RWPE2 (cell line): ENCODE measurements at regions not wholly inside any gene's neighbourhood (a gene's known extent, or its start where the extent isn't known, plus 50 kb on each side); places are given as distances from the start of the nearest gene placed in this dataset.
A peak's percentile ranks its signal among the peaks of the same experiment; 100 is the strongest.

Experiments
- ATAC-seq: fragments of 200-7000 bp; cut with Tn5 transposase; 3 replicates; pipeline ENCODE4 v1.9.1; 2021; ENCODE audit warnings: low read depth
- DNase-seq: peaks from one replicate; pipeline ENCODE4 v3.0.0-alpha.2; 2020; ENCODE audit warnings: low spot score
- H3K27ac ChIP-seq: fragments of 450-650 bp; 2 replicates; pipeline ENCODE4 v1.5.1; 2017; ENCODE audit warnings: mild to moderate bottlenecking; ENCODE audit not compliant: poor library complexity, severe bottlenecking
- H3K27me3 ChIP-seq: fragments of 250-450 bp; sonication (Bioruptor Pico); 2 replicates; pipeline ENCODE4 v1.5.1; 2021; ENCODE audit warnings: mild to moderate bottlenecking, moderate library complexity; ENCODE audit not compliant: insufficient read depth, poor library complexity, severe bottlenecking
- H3K36me3 ChIP-seq: fragments of 250-450 bp; sonication (Bioruptor Pico); 2 replicates; pipeline ENCODE4 v1.5.1; 2020; ENCODE audit warnings: low read depth, mild to moderate bottlenecking, moderate library complexity
- H3K4me1 ChIP-seq: fragments of 250-450 bp; sonication (Bioruptor Pico); 2 replicates; pipeline ENCODE4 v1.5.1; 2021; ENCODE audit warnings: mild to moderate bottlenecking, moderate library complexity; ENCODE audit not compliant: insufficient read depth, poor library complexity, severe bottlenecking
- H3K4me3 ChIP-seq: fragments of 250-450 bp; sonication (Bioruptor Pico); 2 replicates; pipeline ENCODE4 v1.5.1; 2021; ENCODE audit warnings: mild to moderate bottlenecking, moderate library complexity; ENCODE audit not compliant: severe bottlenecking
- H3K9me3 ChIP-seq: fragments of 250-450 bp; sonication (Bioruptor Pico); 2 replicates; pipeline ENCODE4 v1.5.1; 2021; ENCODE audit warnings: mild to moderate bottlenecking, moderate library complexity; ENCODE audit not compliant: severe bottlenecking
- TF ChIP-seq, protein P1 (sequence below): fragments of 450-650 bp; IDR thresholded peaks from one replicate; pipeline ENCODE4 v1.5.1; 2017; ENCODE audit warnings: mild to moderate bottlenecking, moderate library complexity; ENCODE audit not compliant: poor library complexity, severe bottlenecking

DNA sequence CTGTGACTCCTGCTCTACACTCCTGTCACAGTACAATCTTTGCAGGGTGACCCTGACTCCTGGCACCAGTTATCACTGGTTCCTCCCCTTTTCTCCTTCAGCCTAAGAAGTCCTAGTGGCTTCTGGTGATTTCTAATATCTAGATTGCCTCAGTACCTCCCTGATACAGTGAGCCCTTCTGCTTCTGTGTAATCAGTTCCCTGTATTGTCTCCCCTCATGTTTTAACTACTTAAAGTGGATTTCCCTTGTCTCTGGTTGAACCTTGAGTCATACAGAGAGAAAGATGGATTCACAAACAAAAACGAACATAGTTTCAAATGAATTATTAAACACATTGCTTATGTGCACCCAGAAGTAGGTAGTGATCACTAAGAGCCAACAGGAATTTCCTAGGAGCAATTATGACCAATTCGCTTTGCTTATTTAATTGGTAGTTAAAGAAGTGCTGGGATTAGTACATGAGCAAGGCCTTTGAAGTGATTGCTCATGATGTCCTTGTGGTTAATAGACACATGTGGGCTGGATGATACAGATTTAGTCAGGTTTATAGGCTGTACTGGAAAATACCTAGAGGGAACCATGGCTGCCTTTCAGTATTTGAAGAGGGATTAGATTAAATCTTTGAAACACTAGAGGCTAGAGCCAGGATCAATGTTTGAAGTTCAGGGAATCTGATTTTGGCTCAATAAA is 145.8 kb upstream of the MEF2C start:
- Histone ChIP-seq H3K4me3 (no peak overlapping the region), H3K9me3 (no peaks in the 10 kb centered on the region), H3K27me3 (no peaks in the 10 kb centered on the region), H3K4me1 (no peaks in the 10 kb centered on the region), H3K36me3 (no peaks in the 10 kb centered on the region), H3K27ac (no peak overlapping the region)
- ATAC-seq (peak; percentile 92), DNase-seq (no peak)
- TF ChIP-seq, protein P1, sequence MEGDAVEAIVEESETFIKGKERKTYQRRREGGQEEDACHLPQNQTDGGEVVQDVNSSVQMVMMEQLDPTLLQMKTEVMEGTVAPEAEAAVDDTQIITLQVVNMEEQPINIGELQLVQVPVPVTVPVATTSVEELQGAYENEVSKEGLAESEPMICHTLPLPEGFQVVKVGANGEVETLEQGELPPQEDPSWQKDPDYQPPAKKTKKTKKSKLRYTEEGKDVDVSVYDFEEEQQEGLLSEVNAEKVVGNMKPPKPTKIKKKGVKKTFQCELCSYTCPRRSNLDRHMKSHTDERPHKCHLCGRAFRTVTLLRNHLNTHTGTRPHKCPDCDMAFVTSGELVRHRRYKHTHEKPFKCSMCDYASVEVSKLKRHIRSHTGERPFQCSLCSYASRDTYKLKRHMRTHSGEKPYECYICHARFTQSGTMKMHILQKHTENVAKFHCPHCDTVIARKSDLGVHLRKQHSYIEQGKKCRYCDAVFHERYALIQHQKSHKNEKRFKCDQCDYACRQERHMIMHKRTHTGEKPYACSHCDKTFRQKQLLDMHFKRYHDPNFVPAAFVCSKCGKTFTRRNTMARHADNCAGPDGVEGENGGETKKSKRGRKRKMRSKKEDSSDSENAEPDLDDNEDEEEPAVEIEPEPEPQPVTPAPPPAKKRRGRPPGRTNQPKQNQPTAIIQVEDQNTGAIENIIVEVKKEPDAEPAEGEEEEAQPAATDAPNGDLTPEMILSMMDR, result no peak

DNA sequence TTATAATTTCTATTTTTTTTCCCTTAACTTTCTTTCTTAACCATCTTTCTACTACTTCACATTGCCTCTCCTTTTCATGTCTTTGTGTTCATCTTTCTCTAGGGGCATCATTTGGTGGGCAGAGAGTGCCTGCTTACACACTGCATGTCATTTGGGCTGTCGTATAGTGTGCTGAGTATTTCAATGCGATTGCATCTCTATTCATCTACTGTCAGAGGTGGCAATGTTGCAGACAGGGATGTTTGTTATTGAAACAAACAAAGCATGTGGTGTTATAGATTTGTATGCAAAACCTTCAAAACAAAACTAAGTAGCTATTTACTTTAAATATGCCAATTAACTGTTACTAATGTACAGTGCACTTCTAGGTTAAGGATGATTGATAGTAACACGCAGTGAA is 141.1 kb upstream of the MEF2C start:
- no peak overlapping the region for H3K4me3 ChIP-seq
- no peak overlapping the region for H3K27ac ChIP-seq
- no peaks in the 10 kb centered on the region for H3K9me3 ChIP-seq
- DNase-seq (no peak), ATAC-seq (no peak)
- H3K36me3 ChIP-seq, result no peaks in the 10 kb centered on the region
- TF ChIP-seq, protein P1, result no peak
- H3K4me1 ChIP-seq, result no peaks in the 10 kb centered on the region
- peaks cover 3% of the 10 kb centered on the region for H3K27me3 ChIP-seq

DNA sequence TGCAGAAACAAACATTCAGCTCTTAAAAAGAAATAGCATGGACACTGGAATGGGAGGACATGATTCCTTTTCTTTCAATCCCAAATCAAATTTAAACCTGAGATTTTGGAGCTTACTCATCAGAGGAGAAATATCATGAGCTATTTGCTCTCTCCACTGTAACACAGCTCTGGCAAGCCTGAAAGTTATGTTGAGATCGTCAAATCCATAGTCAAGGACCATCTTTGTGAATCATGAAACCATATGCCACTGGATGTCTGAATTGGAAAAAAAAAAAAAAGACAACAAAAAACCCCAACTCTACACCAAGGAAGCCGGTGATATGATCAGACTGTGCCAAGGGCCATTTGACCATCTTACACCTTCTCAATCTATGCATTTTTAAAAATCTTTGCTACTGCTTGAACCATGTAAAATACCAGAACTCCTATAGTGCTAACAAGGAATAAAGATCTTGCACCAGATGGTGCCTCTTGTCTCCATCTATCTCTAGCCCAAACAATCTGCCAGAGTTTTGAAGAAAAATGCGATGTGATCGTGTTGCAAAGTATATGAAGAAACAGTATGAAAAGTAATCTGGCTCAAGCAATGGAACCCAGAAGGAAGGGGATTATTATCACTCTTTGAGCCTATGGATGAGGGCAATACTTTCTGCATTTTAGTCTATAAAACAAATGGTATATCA is 138.1 kb upstream of the MEF2C start:
- Histone ChIP-seq H3K4me3 (no peak overlapping the region), H3K4me1 (no peaks in the 10 kb centered on the region), H3K9me3 (no peaks in the 10 kb centered on the region), H3K36me3 (no peaks in the 10 kb centered on the region), H3K27me3 (peaks cover 3% of the 10 kb centered on the region), H3K27ac (no peak overlapping the region)
- no peak for ATAC-seq
- no peak for DNase-seq
- TF ChIP-seq, protein P1, result no peak

DNA sequence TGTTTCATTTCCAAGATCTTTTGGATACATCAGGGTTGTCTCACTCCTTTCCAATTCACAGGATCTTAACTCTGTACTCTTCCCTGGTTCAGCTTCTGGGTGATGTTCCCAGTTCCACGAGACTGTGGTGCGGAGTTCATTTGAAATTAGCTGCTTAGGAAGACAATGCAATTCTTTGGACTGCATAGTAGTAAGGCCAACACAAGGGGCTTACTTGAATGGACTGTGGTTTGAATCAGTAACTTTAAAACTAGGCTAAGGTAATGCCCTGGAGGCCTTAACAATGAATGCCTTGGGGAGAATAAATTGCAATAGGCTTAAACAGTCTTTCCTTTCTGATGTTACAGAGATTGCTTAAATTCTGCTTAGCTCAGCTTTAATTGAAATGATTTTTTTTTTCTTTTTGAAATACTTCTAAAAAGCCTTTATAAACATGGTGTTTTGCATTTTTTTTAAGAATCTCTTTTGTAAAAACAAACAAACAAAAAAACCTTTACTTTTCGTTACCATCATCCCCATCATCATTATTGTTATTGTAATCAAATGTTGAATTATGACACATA is 133.8 kb upstream of the MEF2C start:
- DNase-seq (no peak), ATAC-seq (no peak)
- Histone ChIP-seq H3K36me3 (no peaks in the 10 kb centered on the region), H3K4me3 (no peak overlapping the region), H3K27ac (no peak overlapping the region), H3K9me3 (no peaks in the 10 kb centered on the region), H3K27me3 (peaks cover 3% of the 10 kb centered on the region), H3K4me1 (no peaks in the 10 kb centered on the region)
- TF ChIP-seq, protein P1, result no peak

DNA sequence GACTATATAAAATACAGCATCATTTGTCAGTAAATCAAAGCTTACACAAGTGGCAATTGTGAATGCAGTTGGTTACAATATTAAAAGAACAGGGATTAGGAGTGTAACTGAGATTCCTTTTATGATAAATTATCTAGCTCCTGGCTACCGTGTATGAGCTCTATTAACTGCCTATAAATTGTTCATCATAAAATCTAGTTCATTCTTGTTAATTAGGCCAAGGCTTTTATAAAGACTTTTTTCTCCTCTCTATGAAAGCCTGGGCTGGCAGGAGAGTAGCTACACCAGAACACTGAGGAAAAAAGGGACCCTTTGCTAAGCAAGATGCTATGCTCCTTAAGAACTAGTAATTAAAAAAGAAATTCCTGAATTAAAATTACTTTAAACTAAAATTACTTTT is 132.4 kb upstream of the MEF2C start:
- no peak overlapping the region for H3K27ac ChIP-seq
- TF ChIP-seq, protein P1, result no peak
- ATAC-seq, result no peak

More for the DNA sequence above, 132.4 kb upstream of the MEF2C start:
- no peak for DNase-seq
- no peak overlapping the region for H3K4me3 ChIP-seq
- H3K9me3 ChIP-seq, result no peaks in the 10 kb centered on the region
- no peaks in the 10 kb centered on the region for H3K36me3 ChIP-seq
- no peaks in the 10 kb centered on the region for H3K4me1 ChIP-seq
- H3K27me3 ChIP-seq, result no peaks in the 10 kb centered on the region
